ENCODE measurements at regions not wholly inside any gene's neighbourhood (a gene's known extent, or its start where the extent isn't known, plus 50 kb on each side); places are given as distances from the start of the nearest gene placed in this dataset.
"Not testable (repeated sequence)": the region's sequence is repeated elsewhere in the genome, so short reads cannot be mapped to it uniquely, and the experiment has no call there.

- DNase-seq = no peak
Measured at GRCh38 chr11:70595452-70595851, 197.1 kb downstream of the CTTN start.

- no peak for DNase-seq
Measured at GRCh38 chr11:70596091-70596490, 197.8 kb downstream of the CTTN start.

GRCh38 chr11:70597006-70597555, 198.8 kb downstream of the CTTN start:
- DNase-seq = no peak

GRCh38 chr11:70597751-70598625, 199.7 kb downstream of the CTTN start:
- no peak for DNase-seq

- not testable (repeated sequence) for DNase-seq
Measured at GRCh38 chr11:70600911-70601415, 202.6 kb downstream of the CTTN start.

GRCh38 chr11:70601861-70602538, 203.7 kb downstream of the CTTN start:
- no peak for DNase-seq

- no peak for DNase-seq
Measured at GRCh38 chr11:70603114-70603755, 204.9 kb downstream of the CTTN start.

- no peak for DNase-seq
Measured at GRCh38 chr11:70603756-70604211, 205.5 kb downstream of the CTTN start.

- no peak for DNase-seq
Measured at GRCh38 chr11:70604221-70604620, 205.9 kb downstream of the CTTN start.

- no peak for DNase-seq
Measured at GRCh38 chr11:70604630-70605467, 206.5 kb downstream of the CTTN start.

- no peak for DNase-seq
Measured at GRCh38 chr11:70605468-70605815, 207.1 kb downstream of the CTTN start.

GRCh38 chr11:70605846-70606245, 207.5 kb downstream of the CTTN start:
- DNase-seq = no peak

- no peak for DNase-seq
Measured at GRCh38 chr11:70606248-70606950, 208.1 kb downstream of the CTTN start.

- no peak for DNase-seq
Measured at GRCh38 chr11:70606951-70607330, 208.6 kb downstream of the CTTN start.

- DNase-seq = no peak
Measured at GRCh38 chr11:70607561-70607960, 209.2 kb downstream of the CTTN start.

- no peak for DNase-seq
Measured at GRCh38 chr11:70608568-70609470, 210.5 kb downstream of the CTTN start.

GRCh38 chr11:70610566-70611565, 212.5 kb downstream of the CTTN start:
- no peak for DNase-seq

GRCh38 chr11:70611821-70612220, 213.5 kb downstream of the CTTN start:
- DNase-seq = no peak

- DNase-seq = no peak
Measured at GRCh38 chr11:70612459-70613141, 214.3 kb downstream of the CTTN start.

Data from stimulated activated CD4-positive, alpha-beta T cell treated with anti-CD3 and anti-CD28 coated beads, Interleukin-15, amount 100 ng/mL, for 24 hours (primary cell).